Nephron (organoid): ENCODE measurements at regions not wholly inside any gene's neighbourhood (a gene's known extent, or its start where the extent isn't known, plus 50 kb on each side); places are given as distances from the start of the nearest gene placed in this dataset.

Experiments
- H3K27ac Mint-ChIP-seq, 3 experiments: 2 replicates each; pipeline ENCODE4 v1.8.0; 2020; ENCODE audit warnings: mixed read lengths in 3 of 3, mild to moderate bottlenecking in 2 of 3, moderate library complexity in 1 of 3
- H3K27me3 Mint-ChIP-seq: 2 replicates; pipeline ENCODE4 v1.8.0; 2021; ENCODE audit warnings: low read depth, mild to moderate bottlenecking, moderate library complexity, mixed read lengths
- H3K36me3 Mint-ChIP-seq: 2 replicates; pipeline ENCODE4 v1.8.0; 2020; ENCODE audit warnings: low read depth, mixed read lengths
- H3K4me1 Mint-ChIP-seq: 2 replicates; pipeline ENCODE4 v1.8.0; 2020; ENCODE audit warnings: mixed read lengths
- H3K4me3 Mint-ChIP-seq, 3 experiments: 2 replicates each; pipeline ENCODE4 v1.8.0; 2020; ENCODE audit warnings: mild to moderate bottlenecking in 3 of 3, mixed read lengths in 3 of 3, moderate library complexity in 2 of 3
- H3K9me3 Mint-ChIP-seq: 2 replicates; pipeline ENCODE4 v1.8.0; 2020; ENCODE audit warnings: mixed read lengths
- CTCF ChIP-seq, 3 experiments: fragments of 200-600 bp; sonication (generic); IDR thresholded peaks; one replicate each; pipeline ENCODE4 v1.5.0; 2021; ENCODE audit warnings: antibody characterized with exemption in 3 of 3; ENCODE audit not compliant: unreplicated experiment in 3 of 3

- Mint-ChIP-seq H3K27me3 (peaks cover 5% of the 10 kb centered on the region), H3K4me3 (peak overlapping the region in 1 of 3 experiments; percentile 40), H3K4me1 (peaks cover 21% of the 10 kb centered on the region), H3K36me3 (no peaks in the 10 kb centered on the region), H3K9me3 (no peaks in the 10 kb centered on the region), H3K27ac (peak overlapping the region in 2 of 3 experiments; percentile 34 to 53)
- no peak for TF ChIP-seq CTCF (IDR thresholded peaks at IDR 0.05; ENCODE audit: unreplicated experiment in 3 of 3)
Observed at GRCh38 chr15:97521381-97522285, 438.9 kb upstream of the ARRDC4 start.

- no peak for TF ChIP-seq CTCF (IDR thresholded peaks at IDR 0.05; ENCODE audit: unreplicated experiment in 3 of 3)
- H3K4me1 Mint-ChIP-seq = peaks cover 21% of the 10 kb centered on the region
Observed at GRCh38 chr15:97522347-97522746, 438.2 kb upstream of the ARRDC4 start.

GRCh38 chr15:97525809-97526208, 434.7 kb upstream of the ARRDC4 start:
- H3K36me3 Mint-ChIP-seq = no peaks in the 10 kb centered on the region
- H3K4me1 Mint-ChIP-seq = peaks cover 14% of the 10 kb centered on the region
- peaks cover 5% of the 10 kb centered on the region for H3K27me3 Mint-ChIP-seq
- TF ChIP-seq CTCF (IDR thresholded peaks at IDR 0.05; ENCODE audit: unreplicated experiment in 3 of 3) = no peak
- no peak overlapping the region for H3K4me3 Mint-ChIP-seq
- H3K9me3 Mint-ChIP-seq = no peaks in the 10 kb centered on the region
- no peak overlapping the region for H3K27ac Mint-ChIP-seq

More at GRCh38 chr15:97522347-97522746, 438.2 kb upstream of the ARRDC4 start:
- Mint-ChIP-seq H3K27ac (peak overlapping the region in 1 of 3 experiments; percentile 53), H3K9me3 (no peaks in the 10 kb centered on the region), H3K27me3 (peaks cover 5% of the 10 kb centered on the region), H3K36me3 (no peaks in the 10 kb centered on the region), H3K4me3 (peak overlapping the region in 1 of 3 experiments; percentile 40)

GRCh38 chr15:97528238-97528637, 432.3 kb upstream of the ARRDC4 start:
- Mint-ChIP-seq H3K9me3 (no peaks in the 10 kb centered on the region), H3K27ac (no peak overlapping the region), H3K4me1 (no peaks in the 10 kb centered on the region), H3K27me3 (no peaks in the 10 kb centered on the region), H3K36me3 (no peaks in the 10 kb centered on the region), H3K4me3 (no peak overlapping the region)
- no peak for TF ChIP-seq CTCF (IDR thresholded peaks at IDR 0.05; ENCODE audit: unreplicated experiment in 3 of 3)

- Mint-ChIP-seq H3K36me3 (no peaks in the 10 kb centered on the region), H3K9me3 (peaks cover 26% of the 10 kb centered on the region), H3K4me1 (no peaks in the 10 kb centered on the region), H3K27me3 (no peaks in the 10 kb centered on the region), H3K27ac (no peak overlapping the region), H3K4me3 (no peak overlapping the region)
- TF ChIP-seq CTCF (IDR thresholded peaks at IDR 0.05; ENCODE audit: unreplicated experiment in 3 of 3) = no peak
Observed at GRCh38 chr15:97545799-97546198, 414.7 kb upstream of the ARRDC4 start.

GRCh38 chr15:97547381-97547780, 413.1 kb upstream of the ARRDC4 start:
- no peaks in the 10 kb centered on the region for H3K4me1 Mint-ChIP-seq
- H3K27ac Mint-ChIP-seq = no peak overlapping the region
- H3K9me3 Mint-ChIP-seq = peaks cover 28% of the 10 kb centered on the region
- H3K27me3 Mint-ChIP-seq = no peaks in the 10 kb centered on the region
- no peak for TF ChIP-seq CTCF (IDR thresholded peaks at IDR 0.05; ENCODE audit: unreplicated experiment in 3 of 3)
- no peaks in the 10 kb centered on the region for H3K36me3 Mint-ChIP-seq
- no peak overlapping the region for H3K4me3 Mint-ChIP-seq
